Activated naive CD4-positive, alpha-beta T cell treated with anti-CD3 and anti-CD28 coated beads for 36 hours (primary cell): ENCODE measurements at regions not wholly inside any gene's neighbourhood (a gene's known extent, or its start where the extent isn't known, plus 50 kb on each side); places are given as distances from the start of the nearest gene placed in this dataset.
"Not testable (repeated sequence)": the region's sequence is repeated elsewhere in the genome, so short reads cannot be mapped to it uniquely, and the experiment has no call there.

ENCODE experiments used
- CTCF ChIA-PET: fragments of 350-600 bp; sonication (Branson Sonifier 250); formaldehyde crosslinking; loops from one replicate; lab custom pipeline; 2021; ENCODE audit warnings: antibody characterized with exemption; lab: Charles Lee
- DNase-seq: peaks from one replicate; pipeline ENCODE4 v3.0.0-alpha.2; 2020
- H3K27ac Mint-ChIP-seq: one replicate; pipeline ENCODE4 v1.8.0; 2021; ENCODE audit warnings: mild to moderate bottlenecking, mixed read lengths
- H3K27me3 Mint-ChIP-seq: one replicate; pipeline ENCODE4 v1.8.0; 2021; ENCODE audit warnings: low read depth, mixed read lengths
- H3K36me3 Mint-ChIP-seq: one replicate; pipeline ENCODE4 v1.8.0; 2021; ENCODE audit warnings: low read depth, mixed read lengths
- H3K4me1 Mint-ChIP-seq: one replicate; pipeline ENCODE4 v1.8.0; 2021; ENCODE audit warnings: low read depth, mixed read lengths
- H3K4me3 Mint-ChIP-seq: one replicate; pipeline ENCODE4 v1.8.0; 2021; ENCODE audit warnings: mild to moderate bottlenecking, moderate library complexity, mixed read lengths
- H3K9me3 Mint-ChIP-seq: one replicate; pipeline ENCODE4 v1.8.0; 2021; ENCODE audit warnings: mixed read lengths
- intact Hi-C: fragments of 100-400 bp; cut with micrococcal nuclease; formaldehyde crosslinking; loops from one replicate; pipeline ENCODE4 v1.15.1; 2023

DNA sequence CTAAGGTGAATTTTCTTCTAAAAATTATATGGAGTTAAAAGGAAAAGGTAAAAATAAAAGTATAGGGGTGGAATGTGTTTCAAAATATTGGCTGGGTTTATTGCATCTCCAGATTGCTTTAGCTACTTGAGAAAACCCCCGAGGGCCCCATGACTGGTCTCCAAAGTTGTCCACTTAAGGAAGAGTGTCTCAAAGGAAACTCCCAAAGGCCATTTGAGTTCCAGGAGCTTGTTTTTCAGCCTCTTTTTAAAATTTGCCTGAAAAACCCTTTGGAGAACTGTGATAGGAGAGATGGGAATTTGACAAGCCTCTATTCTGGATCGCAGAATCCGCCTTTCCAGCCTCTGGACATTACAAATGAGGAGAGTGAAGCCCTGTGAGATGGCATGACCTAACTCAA, 225.6 kb downstream of the ZNF326 start:
- Mint-ChIP-seq H3K4me3 (no peak overlapping the region), H3K36me3 (no peaks in the 10 kb centered on the region), H3K27ac (no peak overlapping the region), H3K4me1 (no peaks in the 10 kb centered on the region), H3K27me3 (peaks cover 3% of the 10 kb centered on the region), H3K9me3 (peaks cover 5% of the 10 kb centered on the region)
- intact Hi-C loops = no loop called here
- no peak for DNase-seq
- CTCF ChIA-PET = no interaction called here

DNA sequence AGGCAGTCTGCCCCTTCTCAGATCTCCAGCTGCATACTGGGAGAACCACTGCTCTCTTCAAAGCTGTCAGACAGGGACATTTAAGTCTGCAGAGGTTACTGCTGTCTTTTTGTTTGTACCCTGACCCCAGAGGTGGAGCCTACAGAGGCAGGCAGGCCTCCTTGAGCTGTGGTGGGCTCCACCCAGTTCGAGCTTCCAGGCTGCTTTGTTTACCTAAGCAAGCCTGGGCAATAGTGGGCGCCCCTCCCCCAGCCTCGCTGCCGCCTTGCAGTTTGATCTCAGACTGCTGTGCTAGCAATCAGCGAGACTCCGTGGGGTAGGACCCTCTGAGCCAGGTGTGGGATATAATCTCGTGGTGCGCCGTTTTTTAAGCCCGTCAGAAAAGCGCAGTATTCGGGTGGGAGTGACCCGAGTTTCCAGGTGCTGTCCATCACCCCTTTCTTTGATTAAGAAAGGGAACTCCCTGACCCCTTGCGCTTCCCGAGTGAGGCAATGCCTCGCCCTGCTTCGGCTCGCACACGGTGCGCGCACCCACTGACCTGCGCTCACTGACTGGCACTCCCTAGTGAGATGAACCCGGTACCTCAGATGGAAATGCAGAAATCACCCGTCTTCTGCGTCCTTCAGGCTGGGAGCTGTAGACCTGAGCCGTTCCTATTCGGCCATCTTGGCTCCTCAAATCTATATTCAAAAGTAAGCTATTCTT, 224.4 kb downstream of the ZNF326 start:
- H3K4me3 Mint-ChIP-seq, intact Hi-C loops, H3K9me3 Mint-ChIP-seq, H3K36me3 Mint-ChIP-seq, H3K27me3 Mint-ChIP-seq, H3K4me1 Mint-ChIP-seq, H3K27ac Mint-ChIP-seq, DNase-seq: not testable (repeated sequence)
- CTCF ChIA-PET = interaction anchor here (0.7 kb wide), 1 partner anchor 806 kb away, joined by 3 read pairs; no protein-coding TSS in a partner anchor

DNA sequence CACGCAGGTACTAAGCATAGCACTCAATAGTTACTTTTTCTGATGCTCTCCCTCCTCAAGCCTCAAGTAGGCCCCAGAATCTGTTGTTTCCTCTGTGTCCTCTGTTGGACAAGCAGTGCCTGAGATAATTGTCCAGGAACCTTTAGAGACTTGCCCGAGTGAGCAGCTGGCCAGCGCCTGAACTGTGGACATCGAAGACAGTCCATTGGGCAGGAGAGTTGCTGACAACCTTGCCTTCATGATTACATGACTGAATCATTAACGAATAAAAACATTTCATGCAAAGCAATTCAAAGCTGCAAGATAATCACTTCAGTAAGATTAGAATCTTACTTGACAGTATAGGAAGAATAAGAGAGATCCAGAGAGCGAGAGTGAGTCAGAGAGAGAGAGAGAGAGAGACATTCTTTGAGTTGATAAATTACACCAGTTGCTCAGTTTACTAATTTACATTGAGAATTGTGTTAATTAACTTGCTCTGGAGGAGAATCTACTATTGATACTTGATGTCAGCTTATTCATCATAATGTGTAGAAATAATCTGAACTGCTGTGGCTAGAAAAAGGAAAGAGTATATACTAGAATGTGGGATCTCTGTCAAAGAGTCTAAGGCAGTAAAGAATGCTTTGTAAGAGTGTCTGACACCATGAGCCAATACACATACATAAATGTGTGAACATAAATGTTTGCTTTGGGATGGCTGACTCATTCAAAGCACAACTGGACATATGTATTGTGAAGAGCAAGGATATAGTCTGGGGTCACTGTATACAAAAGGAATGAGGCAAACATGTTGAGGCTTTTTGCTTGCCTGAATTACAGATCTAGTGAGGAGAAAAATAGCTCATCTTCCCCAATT, 216.0 kb downstream of the ZNF326 start:
- CTCF ChIA-PET = interaction anchor here (0.6 kb wide), 1 partner anchor 63 kb away, joined by 5 read pairs; no protein-coding TSS in a partner anchor
- no peak for DNase-seq
- no peaks in the 10 kb centered on the region for H3K4me1 Mint-ChIP-seq
- H3K9me3 Mint-ChIP-seq = no peaks in the 10 kb centered on the region
- no peak overlapping the region for H3K27ac Mint-ChIP-seq
- H3K4me3 Mint-ChIP-seq = no peak overlapping the region
- H3K36me3 Mint-ChIP-seq = no peaks in the 10 kb centered on the region
- no peaks in the 10 kb centered on the region for H3K27me3 Mint-ChIP-seq
- intact Hi-C loops = no loop called here

DNA sequence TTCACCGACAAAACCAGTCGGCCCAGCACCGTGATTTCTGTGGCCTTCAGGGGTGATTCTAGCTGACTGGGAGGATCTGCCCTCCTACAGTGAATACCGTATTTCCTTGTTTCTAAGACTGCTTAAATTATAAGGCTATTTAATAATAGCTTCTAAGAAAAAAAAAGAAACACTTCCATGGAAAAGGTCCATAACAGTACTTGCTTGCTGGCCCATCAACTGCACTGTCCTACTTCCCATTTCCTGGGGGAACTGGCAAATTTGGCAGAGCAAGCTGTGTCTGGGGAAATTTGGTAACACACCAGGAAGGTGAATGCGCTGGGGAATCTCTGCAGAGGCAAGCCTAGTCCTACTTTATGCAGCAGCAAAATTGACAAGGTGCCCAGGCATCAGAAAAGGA, 214.0 kb downstream of the ZNF326 start:
- no peaks in the 10 kb centered on the region for H3K4me1 Mint-ChIP-seq
- no peaks in the 10 kb centered on the region for H3K36me3 Mint-ChIP-seq
- DNase-seq = no peak
- H3K27me3 Mint-ChIP-seq = no peaks in the 10 kb centered on the region
- no peak overlapping the region for H3K4me3 Mint-ChIP-seq
- no peak overlapping the region for H3K27ac Mint-ChIP-seq
- H3K9me3 Mint-ChIP-seq = no peaks in the 10 kb centered on the region
- intact Hi-C loops = no loop called here
- CTCF ChIA-PET = no interaction called here

DNA sequence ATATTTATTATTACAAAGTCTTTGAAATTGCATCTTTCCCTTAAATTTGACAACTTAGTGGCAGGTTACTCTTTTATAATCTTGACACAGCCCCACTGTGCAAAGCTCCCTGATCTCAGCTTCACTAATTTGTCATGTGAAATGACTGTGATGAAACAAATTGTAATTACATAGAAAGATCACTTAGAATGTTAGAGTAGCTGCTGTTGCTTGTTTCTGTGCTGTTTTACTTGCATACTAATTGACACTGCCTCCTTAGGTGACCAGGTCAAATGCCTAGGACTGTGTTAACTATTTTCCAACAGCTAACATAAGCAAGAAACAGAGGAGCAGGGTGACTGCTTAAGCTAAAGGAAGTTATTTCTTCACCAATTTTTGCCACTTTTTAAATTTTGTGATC, 211.3 kb downstream of the ZNF326 start:
- Mint-ChIP-seq H3K27me3 (no peaks in the 10 kb centered on the region), H3K27ac (no peak overlapping the region), H3K4me1 (no peaks in the 10 kb centered on the region), H3K9me3 (no peaks in the 10 kb centered on the region), H3K4me3 (no peak overlapping the region), H3K36me3 (no peaks in the 10 kb centered on the region)
- intact Hi-C loops = no loop called here
- CTCF ChIA-PET = interaction anchor here (0.6 kb wide), 1 partner anchor 571 kb away, joined by 3 read pairs; no protein-coding TSS in a partner anchor
- no peak for DNase-seq

DNA sequence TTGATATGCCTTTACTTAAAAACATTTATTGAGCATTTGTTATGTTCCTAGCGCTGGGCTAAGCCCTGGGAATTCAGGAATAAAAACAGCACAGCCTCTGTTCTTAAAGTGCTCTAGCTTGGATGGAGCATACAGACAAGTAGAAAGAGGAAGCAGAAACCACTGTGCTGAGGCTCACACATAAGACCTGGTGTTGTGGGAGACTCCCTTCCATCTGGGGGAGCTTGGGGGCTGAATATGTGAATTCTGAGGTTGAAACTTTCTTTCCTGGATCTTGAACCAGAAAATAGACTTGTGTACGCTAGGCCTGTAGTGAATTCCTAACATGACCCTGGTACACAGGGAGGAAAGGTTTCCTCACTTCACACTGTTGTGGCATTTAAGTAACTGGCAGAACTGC, 209.9 kb downstream of the ZNF326 start:
- intact Hi-C loops = no loop called here
- Mint-ChIP-seq H3K4me3 (no peak overlapping the region), H3K27ac (no peak overlapping the region), H3K9me3 (no peaks in the 10 kb centered on the region), H3K27me3 (no peaks in the 10 kb centered on the region), H3K4me1 (no peaks in the 10 kb centered on the region), H3K36me3 (no peaks in the 10 kb centered on the region)
- CTCF ChIA-PET = no interaction called here
- no peak for DNase-seq

DNA sequence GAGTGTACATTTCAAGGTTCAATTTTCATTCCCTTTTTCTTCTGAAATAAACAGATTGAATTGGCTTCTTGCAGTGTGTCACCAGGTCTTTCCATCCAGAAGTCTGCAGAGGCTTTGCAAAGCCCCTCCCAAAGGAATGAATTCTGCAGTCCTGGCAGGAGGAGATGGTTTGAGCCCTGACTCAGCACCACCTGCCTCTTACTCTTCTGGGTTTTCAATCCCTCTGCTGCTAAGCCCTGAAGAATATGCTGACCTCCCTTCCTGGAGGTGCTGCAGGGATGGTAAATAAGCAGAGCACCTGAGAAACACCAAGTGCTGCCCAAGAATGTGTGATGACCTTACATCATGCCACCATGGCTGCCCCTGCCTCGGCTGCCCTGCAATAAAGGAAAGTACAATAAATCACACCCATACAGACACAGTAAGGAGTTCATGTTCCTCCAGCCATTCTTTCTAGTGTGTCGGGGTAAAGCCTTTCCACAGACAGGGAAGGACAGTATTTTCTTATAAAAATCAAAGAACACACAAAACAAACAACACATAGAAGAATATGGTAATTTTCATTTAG, 209.2 kb downstream of the ZNF326 start:
- CTCF ChIA-PET = interaction anchor here (0.6 kb wide), 1 partner anchor 687 kb away, joined by 3 read pairs; no protein-coding TSS in a partner anchor
- no peaks in the 10 kb centered on the region for H3K27me3 Mint-ChIP-seq
- H3K27ac Mint-ChIP-seq = no peak overlapping the region
- no peaks in the 10 kb centered on the region for H3K4me1 Mint-ChIP-seq
- intact Hi-C loops = no loop called here
- no peak overlapping the region for H3K4me3 Mint-ChIP-seq
- no peaks in the 10 kb centered on the region for H3K36me3 Mint-ChIP-seq
- H3K9me3 Mint-ChIP-seq = no peaks in the 10 kb centered on the region
- DNase-seq = no peak

DNA sequence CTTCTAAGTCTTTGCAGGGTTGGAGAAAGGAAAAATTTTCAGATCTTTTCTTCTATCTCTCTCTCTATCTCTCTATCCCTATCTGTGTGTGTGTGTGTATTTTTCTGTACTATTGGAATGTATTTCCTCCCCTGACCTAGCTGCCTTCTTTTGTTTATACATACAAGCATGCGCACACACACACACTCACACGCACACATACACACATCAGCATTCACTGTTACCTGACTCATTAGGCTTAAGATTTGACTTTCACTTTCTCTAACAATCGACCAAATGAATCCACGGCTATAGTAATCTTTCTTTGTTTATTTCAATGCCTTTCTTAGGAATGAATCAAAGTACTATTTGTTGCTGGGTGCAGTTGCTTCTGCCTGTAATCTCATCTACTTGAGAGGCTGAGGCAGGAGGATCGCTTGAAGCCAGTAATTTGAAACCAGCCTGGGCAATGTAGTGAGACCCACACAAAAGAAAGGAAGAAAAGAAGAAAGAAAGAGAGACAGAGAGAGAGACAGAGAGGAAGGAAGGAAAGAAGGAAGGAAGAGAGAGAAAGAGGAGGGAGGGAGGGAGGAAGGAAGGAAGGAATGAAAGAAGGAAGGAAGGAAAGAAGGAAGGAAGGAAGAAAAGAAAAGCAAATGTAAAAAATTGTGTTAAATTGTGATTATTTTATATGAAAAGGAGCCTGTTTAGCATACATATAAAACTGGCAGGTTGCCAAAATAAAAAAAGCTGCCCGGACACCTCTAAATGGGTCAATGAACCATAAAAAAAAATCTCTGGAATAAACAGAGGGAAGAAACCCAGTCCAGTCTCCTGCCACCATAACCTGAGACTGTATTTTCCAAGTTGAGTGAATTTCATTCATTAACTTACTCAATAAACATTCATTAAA, 206.8 kb downstream of the ZNF326 start:
- CTCF ChIA-PET = no interaction called here
- intact Hi-C loops = no loop called here
- Mint-ChIP-seq H3K9me3 (no peaks in the 10 kb centered on the region), H3K4me3 (no peak overlapping the region), H3K27me3 (no peaks in the 10 kb centered on the region), H3K4me1 (no peaks in the 10 kb centered on the region), H3K36me3 (no peaks in the 10 kb centered on the region), H3K27ac (no peak overlapping the region)
- DNase-seq = peak; percentile 8

DNA sequence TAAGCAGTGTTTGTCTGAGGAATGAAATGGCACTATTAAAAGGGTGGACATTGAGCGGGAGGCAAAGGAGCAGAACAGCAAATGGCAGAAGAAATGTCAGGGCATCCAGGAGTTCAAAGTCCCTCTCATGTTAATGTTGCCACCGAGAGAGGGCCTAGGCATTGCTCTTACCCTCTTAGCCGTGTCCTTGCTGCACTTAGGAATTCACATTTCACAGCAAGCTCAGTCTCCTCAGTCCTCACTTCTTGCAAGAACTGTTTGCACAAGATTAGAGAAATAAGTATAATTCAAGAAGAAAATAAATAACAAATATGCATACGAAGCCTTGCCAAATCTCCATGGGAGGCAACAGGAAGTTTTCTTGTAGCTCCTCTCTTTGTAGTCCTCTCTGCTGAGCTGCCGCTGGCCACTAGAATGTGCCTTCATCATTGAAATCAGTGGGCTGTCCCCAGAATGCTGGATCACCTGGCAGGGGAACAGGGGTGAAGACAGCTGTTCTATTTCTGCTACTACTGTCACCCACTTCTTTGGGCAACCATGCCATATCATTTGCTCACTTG, 205.8 kb downstream of the ZNF326 start:
- Mint-ChIP-seq H3K27me3 (no peaks in the 10 kb centered on the region), H3K9me3 (no peaks in the 10 kb centered on the region), H3K36me3 (no peaks in the 10 kb centered on the region), H3K27ac (no peak overlapping the region), H3K4me3 (no peak overlapping the region), H3K4me1 (no peaks in the 10 kb centered on the region)
- intact Hi-C loops = no loop called here
- no peak for DNase-seq
- CTCF ChIA-PET = no interaction called here

DNA sequence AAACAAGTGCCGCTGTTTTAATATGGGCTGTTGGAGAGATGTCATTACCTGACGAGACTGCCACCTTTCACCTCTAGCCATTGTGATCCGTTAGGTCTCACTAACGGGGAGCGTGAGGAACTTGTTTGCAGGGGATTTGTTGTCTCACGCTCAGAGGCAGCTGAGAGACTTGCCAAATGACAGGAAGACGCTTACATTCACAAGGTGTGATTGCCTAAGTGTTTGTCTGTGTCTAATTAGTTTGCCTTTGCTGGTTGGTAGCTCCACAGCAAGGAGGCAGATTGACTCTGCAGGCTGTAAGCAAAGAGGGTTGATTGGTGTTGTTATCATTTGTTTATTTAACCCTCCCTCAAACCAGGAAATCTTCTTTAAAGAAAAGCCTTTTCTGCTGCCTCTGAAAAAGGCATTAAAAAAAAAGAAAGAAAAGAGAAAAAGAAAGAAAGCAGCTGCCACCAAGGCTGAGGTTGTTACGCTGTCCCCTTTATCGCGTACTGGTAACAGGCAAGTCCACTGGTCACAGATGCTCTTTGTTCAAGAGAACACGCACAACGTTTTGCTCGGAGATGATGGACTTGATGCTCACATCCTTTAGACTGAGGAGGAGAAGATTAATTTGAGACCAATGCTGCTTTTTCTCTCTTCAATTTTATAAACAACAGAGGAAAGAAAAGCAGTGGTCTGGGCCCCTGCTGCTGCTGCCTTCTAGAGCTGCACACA, 203.9 kb downstream of the ZNF326 start:
- Mint-ChIP-seq H3K4me1 (no peaks in the 10 kb centered on the region), H3K27ac (no peak overlapping the region), H3K9me3 (no peaks in the 10 kb centered on the region), H3K27me3 (no peaks in the 10 kb centered on the region), H3K36me3 (no peaks in the 10 kb centered on the region), H3K4me3 (no peak overlapping the region)
- DNase-seq = no peak
- intact Hi-C loops = no loop called here
- CTCF ChIA-PET = no interaction called here

DNA sequence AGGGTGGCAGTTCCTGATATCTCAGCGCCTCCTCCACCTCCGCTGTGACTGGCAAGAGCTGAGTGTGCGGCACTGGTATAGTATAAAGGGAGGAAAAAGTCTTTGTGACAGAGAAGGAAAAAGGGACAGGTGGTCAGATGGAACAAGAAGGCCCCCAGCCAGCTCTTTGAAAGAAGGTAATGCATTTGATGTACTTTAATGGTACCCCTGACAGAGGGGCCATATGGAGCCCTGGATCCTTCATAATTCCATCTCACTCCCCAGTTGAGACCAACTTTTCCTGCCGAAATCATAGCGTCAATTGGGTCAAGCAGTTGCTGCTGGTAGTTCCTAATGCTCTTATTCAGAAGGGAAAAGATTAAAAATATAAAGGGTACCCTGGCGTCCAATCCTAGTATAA, 198.2 kb downstream of the ZNF326 start:
- Mint-ChIP-seq H3K27me3 (peaks cover 1% of the 10 kb centered on the region), H3K36me3 (no peaks in the 10 kb centered on the region), H3K4me3 (no peak overlapping the region), H3K27ac (no peak overlapping the region), H3K4me1 (no peaks in the 10 kb centered on the region), H3K9me3 (no peaks in the 10 kb centered on the region)
- DNase-seq = no peak
- intact Hi-C loops = no loop called here
- CTCF ChIA-PET = interaction anchor here (0.5 kb wide), 1 partner anchor 51 kb away, joined by 3 read pairs; no protein-coding TSS in a partner anchor
